ENCODE measurements at regions not wholly inside any gene's neighbourhood (a gene's known extent, or its start where the extent isn't known, plus 50 kb on each side); places are given as distances from the start of the nearest gene placed in this dataset.

DNA sequence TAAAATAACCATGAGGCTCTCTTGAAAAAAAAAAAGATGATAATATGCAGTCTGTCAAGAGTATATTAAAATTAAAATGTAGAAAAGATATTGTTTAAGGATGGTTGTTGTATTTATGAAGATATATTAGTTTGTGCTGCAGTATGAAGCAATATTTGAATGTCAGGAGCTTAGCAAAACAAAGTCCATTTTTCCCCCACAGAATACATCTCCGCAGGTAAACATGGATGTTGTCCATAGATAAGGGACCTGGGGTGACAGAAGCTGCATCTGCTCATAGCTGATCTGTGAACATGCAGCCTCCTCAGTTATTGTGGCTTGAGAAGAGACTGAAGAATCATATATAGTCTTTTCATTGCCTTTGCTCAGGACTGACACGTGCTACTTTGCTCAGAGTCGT, 366.1 kb upstream of the MMADHC start:
- Histone ChIP-seq H3K27ac (ENCODE audit: extremely low read depth, low read depth, low read length) (no peak overlapping the region), H3K9me1 (ENCODE audit: control insufficient read depth, insufficient read depth, low read length) (no peaks in the 10 kb centered on the region), H4K20me1 (replicated peaks; ENCODE audit: control insufficient read depth, insufficient read depth, low read length) (no peaks in the 10 kb centered on the region), H3K79me2 (ENCODE audit: control insufficient read depth, insufficient read depth, low read length) (no peaks in the 10 kb centered on the region), H3K9me3 (replicated peaks; ENCODE audit: control insufficient read depth, insufficient read depth, low read depth, low read length) (no peaks in the 10 kb centered on the region), H3K9ac (ENCODE audit: insufficient read depth in 1 of 2, low read depth in 2 of 2, low read length in 2 of 2) (no peak overlapping the region), H3K4me3 (no peak overlapping the region), H3K27me3 (ENCODE audit: control insufficient read depth in 2 of 2, insufficient read depth in 2 of 2, low read length in 2 of 2) (no peaks in the 10 kb centered on the region), H2AFZ (ENCODE audit: low read depth, low read length) (no peak overlapping the region), H3K4me1 (replicated peaks in 1 of 2; ENCODE audit: control insufficient read depth in 2 of 2, insufficient read depth in 2 of 2, low read length in 2 of 2) (no peaks in the 10 kb centered on the region), H3K4me2 (ENCODE audit: insufficient read depth, low read length) (no peak overlapping the region), H3K36me3 (ENCODE audit: control insufficient read depth, insufficient read depth, low read length) (no peaks in the 10 kb centered on the region)
- CTCF ChIA-PET (ENCODE audit: low intra/inter-chr PET ratio): no interaction called here
- in situ Hi-C loops (cut with MboI) (no loop called here), intact Hi-C loops (cut with micrococcal nuclease) (no loop called here)
- TF ChIP-seq TCF3 (CRISPR knock-in tag; IDR thresholded peaks at IDR 0.05) (peak; percentile 32; the same call in 1 of the 2 replicates), TAL1 (IDR thresholded peaks at IDR 0.05) (0 out of 2 replicates have a peak, but pooled peaks have one; percentile 24), IFI16 (CRISPR knock-in tag; IDR thresholded peaks at IDR 0.05) (no peak)
- FAIRE-seq (no peak), ATAC-seq (no peak), DNase-seq (ENCODE audit: extremely low read depth in 1 of 4, low spot score in 3 of 4) (no peak)
- POLR2A ChIA-PET: no interaction called here
- BruUV-seq (replicated peaks): no TSS peak
- 2% methylated on average over 3 of the region's 3 CpGs for WGBS (ENCODE audit: insufficient coverage, low coverage, missing lambda C conversion rate)

GRCh38 chr2:149931486-149931885, 343.9 kb upstream of the MMADHC start:
- Histone ChIP-seq H4K20me1 (replicated peaks; ENCODE audit: control insufficient read depth, insufficient read depth, low read length) (no peaks in the 10 kb centered on the region), H3K27me3 (ENCODE audit: control insufficient read depth in 2 of 2, insufficient read depth in 2 of 2, low read length in 2 of 2) (no peaks in the 10 kb centered on the region), H3K79me2 (ENCODE audit: control insufficient read depth, insufficient read depth, low read length) (no peaks in the 10 kb centered on the region), H3K9me3 (replicated peaks; ENCODE audit: control insufficient read depth, insufficient read depth, low read depth, low read length) (no peaks in the 10 kb centered on the region), H3K27ac (ENCODE audit: extremely low read depth, low read depth, low read length) (no peak overlapping the region), H3K4me2 (ENCODE audit: insufficient read depth, low read length) (no peak overlapping the region), H3K9me1 (ENCODE audit: control insufficient read depth, insufficient read depth, low read length) (no peaks in the 10 kb centered on the region), H3K4me1 (replicated peaks in 1 of 2; ENCODE audit: control insufficient read depth in 2 of 2, insufficient read depth in 2 of 2, low read length in 2 of 2) (no peaks in the 10 kb centered on the region), H3K9ac (ENCODE audit: insufficient read depth in 1 of 2, low read depth in 2 of 2, low read length in 2 of 2) (no peak overlapping the region), H3K4me3 (no peak overlapping the region), H2AFZ (ENCODE audit: low read depth, low read length) (no peak overlapping the region), H3K36me3 (ENCODE audit: control insufficient read depth, insufficient read depth, low read length) (no peaks in the 10 kb centered on the region)
- DNase-seq (ENCODE audit: extremely low read depth in 1 of 4, low spot score in 3 of 4): no peak
- CTCF ChIA-PET (ENCODE audit: low intra/inter-chr PET ratio): no interaction called here
- WGBS (ENCODE audit: insufficient coverage, low coverage, missing lambda C conversion rate): 0% methylated on average over 1 of the region's 1 CpG
- in situ Hi-C loops (cut with MboI): no loop called here
- POLR2A ChIA-PET: no interaction called here
- BruUV-seq (replicated peaks): no TSS peak
- ATAC-seq: no peak
- intact Hi-C loops (cut with micrococcal nuclease): no loop called here
- no peak for FAIRE-seq
- no peak for TF ChIP-seq SIRT6 (IDR thresholded peaks at IDR 0.05; ENCODE audit: low read depth, low read length)
- TF ChIP-seq, protein P1, sequence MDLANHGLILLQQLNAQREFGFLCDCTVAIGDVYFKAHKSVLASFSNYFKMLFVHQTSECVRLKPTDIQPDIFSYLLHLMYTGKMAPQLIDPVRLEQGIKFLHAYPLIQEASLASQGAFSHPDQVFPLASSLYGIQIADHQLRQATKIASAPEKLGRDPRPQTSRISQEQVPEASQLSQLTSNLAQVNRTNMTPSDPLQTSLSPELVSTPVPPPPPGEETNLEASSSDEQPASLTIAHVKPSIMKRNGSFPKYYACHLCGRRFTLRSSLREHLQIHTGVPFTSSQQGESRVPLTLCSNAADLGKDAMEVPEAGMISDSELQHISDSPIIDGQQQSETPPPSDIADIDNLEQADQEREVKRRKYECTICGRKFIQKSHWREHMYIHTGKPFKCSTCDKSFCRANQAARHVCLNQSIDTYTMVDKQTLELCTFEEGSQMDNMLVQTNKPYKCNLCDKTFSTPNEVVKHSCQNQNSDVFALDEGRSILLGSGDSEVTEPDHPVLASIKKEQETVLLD (IDR thresholded peaks at IDR 0.05): no peak
- no peak for TF ChIP-seq ZNF217 (CRISPR knock-in tag; IDR thresholded peaks at IDR 0.05)
- no peak for TF ChIP-seq RBFOX2 (IDR thresholded peaks at IDR 0.05; ENCODE audit: low read depth, low read length)
- TF ChIP-seq, protein P2, sequence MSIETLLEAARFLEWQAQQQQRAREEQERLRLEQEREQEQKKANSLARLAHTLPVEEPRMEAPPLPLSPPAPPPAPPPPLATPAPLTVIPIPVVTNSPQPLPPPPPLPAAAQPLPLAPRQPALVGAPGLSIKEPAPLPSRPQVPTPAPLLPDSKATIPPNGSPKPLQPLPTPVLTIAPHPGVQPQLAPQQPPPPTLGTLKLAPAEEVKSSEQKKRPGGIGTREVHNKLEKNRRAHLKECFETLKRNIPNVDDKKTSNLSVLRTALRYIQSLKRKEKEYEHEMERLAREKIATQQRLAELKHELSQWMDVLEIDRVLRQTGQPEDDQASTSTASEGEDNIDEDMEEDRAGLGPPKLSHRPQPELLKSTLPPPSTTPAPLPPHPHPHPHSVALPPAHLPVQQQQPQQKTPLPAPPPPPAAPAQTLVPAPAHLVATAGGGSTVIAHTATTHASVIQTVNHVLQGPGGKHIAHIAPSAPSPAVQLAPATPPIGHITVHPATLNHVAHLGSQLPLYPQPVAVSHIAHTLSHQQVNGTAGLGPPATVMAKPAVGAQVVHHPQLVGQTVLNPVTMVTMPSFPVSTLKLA (conservative IDR thresholded peaks at IDR 0.05): no peak
- TF ChIP-seq KDM5B (IDR thresholded peaks at IDR 0.05; ENCODE audit: insufficient replicate concordance, low read depth, low read length): no peak
- no peak for TF ChIP-seq NFE2L1 (tag; IDR thresholded peaks at IDR 0.05; ENCODE audit: borderline replicate concordance, low read depth)
- TF ChIP-seq, protein P3, sequence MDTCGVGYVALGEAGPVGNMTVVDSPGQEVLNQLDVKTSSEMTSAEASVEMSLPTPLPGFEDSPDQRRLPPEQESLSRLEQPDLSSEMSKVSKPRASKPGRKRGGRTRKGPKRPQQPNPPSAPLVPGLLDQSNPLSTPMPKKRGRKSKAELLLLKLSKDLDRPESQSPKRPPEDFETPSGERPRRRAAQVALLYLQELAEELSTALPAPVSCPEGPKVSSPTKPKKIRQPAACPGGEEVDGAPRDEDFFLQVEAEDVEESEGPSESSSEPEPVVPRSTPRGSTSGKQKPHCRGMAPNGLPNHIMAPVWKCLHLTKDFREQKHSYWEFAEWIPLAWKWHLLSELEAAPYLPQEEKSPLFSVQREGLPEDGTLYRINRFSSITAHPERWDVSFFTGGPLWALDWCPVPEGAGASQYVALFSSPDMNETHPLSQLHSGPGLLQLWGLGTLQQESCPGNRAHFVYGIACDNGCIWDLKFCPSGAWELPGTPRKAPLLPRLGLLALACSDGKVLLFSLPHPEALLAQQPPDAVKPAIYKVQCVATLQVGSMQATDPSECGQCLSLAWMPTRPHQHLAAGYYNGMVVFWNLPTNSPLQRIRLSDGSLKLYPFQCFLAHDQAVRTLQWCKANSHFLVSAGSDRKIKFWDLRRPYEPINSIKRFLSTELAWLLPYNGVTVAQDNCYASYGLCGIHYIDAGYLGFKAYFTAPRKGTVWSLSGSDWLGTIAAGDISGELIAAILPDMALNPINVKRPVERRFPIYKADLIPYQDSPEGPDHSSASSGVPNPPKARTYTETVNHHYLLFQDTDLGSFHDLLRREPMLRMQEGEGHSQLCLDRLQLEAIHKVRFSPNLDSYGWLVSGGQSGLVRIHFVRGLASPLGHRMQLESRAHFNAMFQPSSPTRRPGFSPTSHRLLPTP (IDR thresholded peaks at IDR 0.05; ENCODE audit: borderline replicate concordance, extremely low read depth, insufficient read length): no peak

Measured in K562 (cell line).